8988T (cell line): ENCODE measurements at regions not wholly inside any gene's neighbourhood (a gene's known extent, or its start where the extent isn't known, plus 50 kb on each side); places are given as distances from the start of the nearest gene placed in this dataset.

Source experiments
- DNase-seq: peaks from one replicate; pipeline ENCODE4 v3.0.0; 2011

DNA sequence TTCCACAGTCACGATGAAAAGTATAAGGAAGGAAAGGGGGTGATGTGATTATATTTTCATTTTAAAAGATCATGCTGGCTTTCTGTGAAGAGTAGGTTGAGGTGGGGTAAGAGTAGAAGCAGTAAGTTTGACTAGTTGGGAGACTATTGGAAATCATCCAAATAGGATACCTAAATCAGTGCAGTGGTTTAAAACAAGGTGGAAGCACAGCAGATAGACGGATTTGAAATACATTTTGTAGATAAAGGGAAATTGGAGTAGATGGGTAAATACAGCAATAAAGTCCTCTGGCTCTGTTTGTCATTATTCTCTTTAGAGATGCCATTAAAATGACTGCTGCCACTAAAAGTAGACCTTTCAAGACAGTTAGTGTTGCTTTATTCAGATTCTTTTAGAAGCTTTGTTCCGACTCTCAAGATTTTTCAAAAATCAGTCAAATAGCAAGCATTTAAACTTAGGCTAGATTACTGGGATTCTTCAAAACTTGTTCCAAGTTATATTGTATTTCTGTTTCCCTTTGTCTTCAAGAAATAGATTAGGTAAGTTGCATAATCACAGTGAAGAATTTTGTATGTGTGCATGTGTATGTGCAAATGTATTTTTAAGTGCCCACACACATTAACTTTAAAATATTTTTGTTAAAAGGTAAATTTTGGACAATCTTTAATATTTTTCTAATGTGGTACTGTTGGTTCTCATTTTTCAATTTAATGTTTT is 61.7 kb upstream of the DTNA start:
- no peak for DNase-seq

DNA sequence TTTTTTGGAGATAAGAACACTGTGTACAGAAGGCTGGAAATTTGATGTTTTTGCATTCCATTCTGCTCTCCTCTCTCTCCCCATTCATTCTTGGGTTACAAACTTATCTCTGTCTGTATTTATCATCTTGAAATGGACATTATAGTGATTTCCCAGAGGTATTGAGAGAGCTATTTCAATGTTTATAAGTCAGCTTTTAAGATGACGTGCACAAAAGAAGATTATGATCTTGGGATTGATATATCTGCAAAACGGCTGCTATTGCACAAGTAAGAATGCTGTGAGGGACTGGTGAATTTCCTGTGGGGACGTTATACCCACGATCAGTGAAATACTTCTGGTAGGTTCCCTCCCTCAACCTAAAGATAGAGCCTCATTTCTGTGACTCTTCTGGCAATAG is 61.0 kb upstream of the DTNA start:
- DNase-seq = no peak

DNA sequence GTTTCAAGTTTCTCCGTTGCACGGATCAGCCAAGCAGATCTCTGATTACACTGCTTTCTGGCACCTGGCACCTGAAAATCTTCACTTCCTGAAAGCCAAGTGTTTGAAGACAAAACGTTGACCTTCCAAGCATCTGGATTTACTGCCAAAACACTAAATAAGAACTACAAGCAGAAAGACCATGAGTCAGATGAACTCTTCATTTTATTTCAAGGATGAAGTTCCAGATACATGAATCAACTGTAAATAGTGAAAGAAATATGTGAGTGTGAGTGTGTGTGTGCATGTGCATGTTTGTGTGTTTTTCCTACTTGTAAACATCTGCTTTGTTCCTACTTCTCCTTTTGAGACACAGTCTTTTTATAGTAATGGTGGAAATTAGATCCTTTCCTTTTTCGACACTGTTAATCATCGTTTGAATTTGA is 60.0 kb upstream of the DTNA start:
- no peak for DNase-seq

DNA sequence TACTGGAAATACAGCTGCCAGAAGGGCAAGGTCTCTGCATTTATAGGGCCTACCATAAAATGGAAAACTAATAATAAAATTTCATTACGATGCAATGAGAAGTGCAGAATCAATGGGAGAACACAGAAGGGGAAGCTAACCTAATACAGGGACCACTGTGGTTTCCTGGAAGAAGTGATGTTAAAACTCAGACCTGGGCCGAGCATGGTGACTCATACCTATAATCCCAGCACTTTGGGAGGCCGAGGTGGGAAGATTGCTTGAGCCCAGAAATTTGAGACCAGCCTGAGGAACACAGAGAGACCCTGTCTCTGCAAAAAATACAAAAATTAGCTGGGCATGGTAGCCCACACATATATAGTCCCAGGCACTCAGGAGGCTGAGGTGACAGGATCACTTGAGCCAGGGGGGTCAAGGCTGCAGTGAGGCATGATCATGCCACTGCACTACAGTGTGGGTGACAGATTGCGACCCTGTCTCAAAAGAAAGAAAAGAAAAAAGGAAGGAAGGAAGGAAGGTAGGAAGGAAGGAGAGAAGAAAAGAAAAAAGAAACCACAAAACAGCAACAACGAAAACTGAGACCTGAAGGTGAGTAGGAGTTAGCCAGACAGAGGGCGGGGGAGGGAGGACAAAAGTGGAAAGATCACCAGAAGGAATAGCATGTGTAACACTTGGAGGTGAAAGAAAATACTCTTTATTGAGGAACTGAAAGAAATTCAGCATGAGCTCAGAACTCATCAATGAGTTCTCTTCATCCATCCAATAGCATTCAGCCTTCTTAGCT is 58.3 kb upstream of the DTNA start:
- no peak for DNase-seq

DNA sequence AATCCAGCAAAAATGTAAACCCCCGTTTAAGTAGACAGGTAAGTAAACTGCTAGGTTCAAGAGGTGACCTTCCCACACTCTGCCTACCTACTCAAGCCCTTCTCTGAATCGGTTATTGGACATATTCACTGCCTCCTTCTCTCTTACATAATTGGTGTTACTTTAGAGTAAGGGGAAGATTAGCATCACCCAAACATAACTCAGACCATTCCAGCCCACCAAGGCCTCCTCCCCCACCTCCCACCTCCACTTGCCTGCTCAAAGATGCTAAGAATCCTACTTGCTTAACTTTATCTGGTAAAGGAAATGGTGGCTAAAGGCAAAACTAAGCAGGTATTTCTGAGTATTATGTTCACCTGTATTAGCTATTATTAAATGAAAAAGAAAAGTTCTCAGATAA is 55.0 kb upstream of the DTNA start:
- DNase-seq = no peak

DNA sequence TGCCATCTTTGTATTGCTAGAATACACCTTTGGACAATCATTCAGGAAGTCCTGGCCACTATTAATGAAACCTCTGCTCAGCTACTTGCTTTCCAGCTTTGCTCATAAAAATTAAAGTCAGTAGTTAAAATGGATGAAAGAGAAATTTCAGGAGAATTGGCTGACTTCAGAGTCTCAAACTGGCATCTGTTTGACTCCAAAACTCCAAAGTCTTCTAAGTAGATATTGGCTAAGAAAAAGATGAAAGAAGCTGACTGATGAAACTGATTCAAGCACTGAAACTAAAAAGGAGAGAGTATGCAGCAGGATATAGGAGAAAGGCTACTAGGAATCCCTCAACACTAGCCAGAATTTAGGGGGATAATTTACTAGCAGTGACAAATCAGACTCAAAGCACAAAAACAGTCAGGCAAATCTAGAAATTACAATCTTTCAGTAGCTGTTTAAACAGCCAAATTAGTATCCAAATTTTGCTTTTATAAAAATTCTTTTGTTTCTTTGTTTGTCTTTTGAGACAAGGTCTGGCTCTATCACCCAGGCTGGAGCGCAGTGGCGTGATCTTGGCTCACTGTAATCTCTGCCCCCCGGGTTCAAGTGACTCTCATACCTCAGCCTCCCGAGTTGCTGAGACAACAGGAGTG is 52.1 kb upstream of the DTNA start:
- DNase-seq = no peak

DNA sequence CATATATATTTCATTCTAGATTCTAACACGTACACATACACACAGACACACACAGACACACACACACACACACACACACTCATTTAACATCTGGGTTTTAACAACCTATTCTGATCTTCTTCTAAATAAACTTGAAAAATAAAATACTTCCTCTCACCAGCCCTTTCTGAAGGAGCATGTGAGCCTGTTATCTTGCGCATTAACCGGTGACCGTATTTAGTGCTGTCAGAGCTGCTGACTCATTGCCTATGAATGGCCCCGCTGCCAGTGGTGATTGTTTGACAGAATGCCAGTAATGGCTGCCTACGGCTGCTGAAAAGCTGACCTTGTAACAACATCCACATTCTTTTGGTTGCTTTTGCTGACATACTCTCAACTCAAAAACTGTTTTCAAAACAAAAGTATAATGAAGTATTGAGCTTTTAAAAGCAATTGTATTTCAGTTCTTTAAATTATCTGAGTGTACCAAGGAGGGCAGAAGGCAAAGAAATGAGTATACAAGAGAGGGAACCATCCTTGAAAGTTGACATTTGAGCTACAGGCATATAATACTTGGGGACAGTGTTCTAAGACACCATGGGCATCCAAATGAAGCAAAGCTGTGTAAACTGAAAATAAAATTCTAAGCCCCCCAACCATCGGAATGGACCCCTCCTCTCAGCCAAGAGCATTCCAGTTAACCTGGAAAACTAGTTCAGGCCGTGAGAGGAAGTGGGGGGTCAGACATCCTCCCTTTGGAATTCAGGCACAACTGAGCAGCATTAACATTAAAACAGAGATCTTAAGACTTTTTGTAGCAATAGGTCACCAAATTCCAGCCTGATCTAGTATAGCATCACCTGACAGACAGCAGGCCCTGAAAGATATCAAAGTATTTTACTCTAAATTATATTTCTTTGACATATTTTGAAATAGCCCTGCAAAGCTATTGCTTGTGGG is 50.2 kb upstream of the DTNA start:
- peak; percentile 8 for DNase-seq
